Neural cell (in vitro differentiated cells): ENCODE measurements at regions not wholly inside any gene's neighbourhood (a gene's known extent, or its start where the extent isn't known, plus 50 kb on each side); places are given as distances from the start of the nearest gene placed in this dataset.

Experiments
- EZH2 ChIP-seq: fragments of 200-600, 300-800 bp; shearing (Covaris generic), sonication (generic); IDR thresholded peaks from 2 replicates; pipeline ENCODE4 v1.6.1; 2014; ENCODE audit warnings: antibody characterized with exemption, low read length, borderline replicate concordance, mild to moderate bottlenecking; ENCODE audit not compliant: insufficient read depth, poor library complexity, severe bottlenecking
- POLR2AphosphoS5 ChIP-seq: IDR thresholded peaks from 2 replicates; pipeline ENCODE4 v1.6.1; 2012
- RAD21 ChIP-seq: fragments of 450-650 bp; conservative IDR thresholded peaks from 2 replicates; pipeline ENCODE4 v1.6.1; 2014; ENCODE audit warnings: antibody characterized with exemption, mild to moderate bottlenecking, moderate library complexity
- REST ChIP-seq: IDR thresholded peaks from 2 replicates; pipeline ENCODE4 v1.6.1; 2012; ENCODE audit warnings: borderline replicate concordance
- TAF1 ChIP-seq: IDR thresholded peaks from 2 replicates; pipeline ENCODE4 v1.6.1; 2012; ENCODE audit warnings: low read depth
- TF ChIP-seq, protein P1 (sequence below): fragments of 450-650 bp; IDR thresholded peaks from 2 replicates; pipeline ENCODE4 v1.5.1; 2014; ENCODE audit warnings: antibody characterized with exemption, mild to moderate bottlenecking, moderate library complexity; ENCODE audit not compliant: poor library complexity, severe bottlenecking

DNA sequence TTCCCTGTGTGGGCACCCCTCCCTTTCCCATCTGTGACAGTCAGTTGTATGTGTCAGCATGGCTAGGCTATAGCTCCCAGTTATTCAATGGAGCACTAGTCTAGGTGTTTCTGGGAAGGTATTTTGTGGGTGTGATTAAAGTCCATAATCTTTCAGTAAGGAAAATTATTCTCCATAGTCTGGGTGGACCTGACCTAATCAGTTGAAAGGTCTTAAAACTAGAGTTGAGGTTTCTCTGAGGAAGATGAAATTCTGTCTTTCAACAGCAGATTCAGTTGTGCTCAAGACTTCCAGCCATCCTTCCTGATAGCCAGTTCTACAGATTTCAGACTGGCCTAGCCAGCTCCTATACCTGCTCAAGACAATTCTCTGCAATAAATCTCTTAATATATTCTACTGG is 284.6 kb upstream of the PROK2 start:
- TF ChIP-seq, protein P1, sequence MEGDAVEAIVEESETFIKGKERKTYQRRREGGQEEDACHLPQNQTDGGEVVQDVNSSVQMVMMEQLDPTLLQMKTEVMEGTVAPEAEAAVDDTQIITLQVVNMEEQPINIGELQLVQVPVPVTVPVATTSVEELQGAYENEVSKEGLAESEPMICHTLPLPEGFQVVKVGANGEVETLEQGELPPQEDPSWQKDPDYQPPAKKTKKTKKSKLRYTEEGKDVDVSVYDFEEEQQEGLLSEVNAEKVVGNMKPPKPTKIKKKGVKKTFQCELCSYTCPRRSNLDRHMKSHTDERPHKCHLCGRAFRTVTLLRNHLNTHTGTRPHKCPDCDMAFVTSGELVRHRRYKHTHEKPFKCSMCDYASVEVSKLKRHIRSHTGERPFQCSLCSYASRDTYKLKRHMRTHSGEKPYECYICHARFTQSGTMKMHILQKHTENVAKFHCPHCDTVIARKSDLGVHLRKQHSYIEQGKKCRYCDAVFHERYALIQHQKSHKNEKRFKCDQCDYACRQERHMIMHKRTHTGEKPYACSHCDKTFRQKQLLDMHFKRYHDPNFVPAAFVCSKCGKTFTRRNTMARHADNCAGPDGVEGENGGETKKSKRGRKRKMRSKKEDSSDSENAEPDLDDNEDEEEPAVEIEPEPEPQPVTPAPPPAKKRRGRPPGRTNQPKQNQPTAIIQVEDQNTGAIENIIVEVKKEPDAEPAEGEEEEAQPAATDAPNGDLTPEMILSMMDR: no peak
- TF ChIP-seq REST: no peak
- TF ChIP-seq TAF1: no peak
- TF ChIP-seq EZH2: no peak
- no peak for TF ChIP-seq POLR2AphosphoS5
- TF ChIP-seq RAD21: no peak
